SK-N-MC (cell line): ENCODE measurements at regions not wholly inside any gene's neighbourhood (a gene's known extent, or its start where the extent isn't known, plus 50 kb on each side); places are given as distances from the start of the nearest gene placed in this dataset.

ENCODE experiments used
- EZH2 ChIP-seq: fragments of 200-600 bp; sonication (generic); IDR thresholded peaks from one replicate; pipeline ENCODE4 v1.6.1; 2017; ENCODE audit warnings: antibody characterized with exemption
- POLR2AphosphoS5 ChIP-seq: IDR thresholded peaks from 2 replicates; pipeline ENCODE4 v1.6.1; 2012; ENCODE audit warnings: mild to moderate bottlenecking, low read depth, low read length, borderline replicate concordance

DNA sequence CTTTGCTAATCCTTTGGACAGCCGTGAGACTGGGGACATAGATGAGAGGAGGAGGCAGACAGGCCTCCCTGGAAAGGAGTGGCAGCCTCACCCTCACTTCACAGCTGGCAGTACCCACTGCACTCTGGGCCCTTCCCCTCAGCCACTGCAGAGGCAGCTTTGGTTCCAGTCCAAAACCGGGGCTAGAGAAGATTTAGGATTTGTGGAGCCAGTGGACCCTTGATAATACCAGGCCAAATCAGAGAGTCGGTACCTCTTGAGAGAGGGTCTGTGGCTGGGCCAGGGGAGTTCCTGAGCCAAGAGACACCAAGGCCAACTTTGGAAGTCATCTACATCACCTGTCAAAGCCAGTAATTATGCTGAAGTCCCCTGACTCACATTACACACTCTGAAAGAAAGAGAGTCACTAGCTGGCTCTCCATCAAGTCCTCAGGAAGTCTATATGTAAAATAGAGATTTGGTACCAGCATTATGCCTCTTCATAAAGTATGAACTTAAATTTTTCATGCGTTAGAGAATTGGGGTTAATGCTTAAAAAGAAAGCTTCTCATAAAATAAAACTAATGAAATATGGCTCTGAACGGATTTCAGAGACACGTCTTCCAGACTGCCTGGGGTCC, 244.1 kb upstream of the SEMA6D start:
- TF ChIP-seq EZH2 (no peak), POLR2AphosphoS5 (no peak)
